ENCODE measurements at regions not wholly inside any gene's neighbourhood (a gene's known extent, or its start where the extent isn't known, plus 50 kb on each side); places are given as distances from the start of the nearest gene placed in this dataset.
A peak's percentile ranks its signal among the peaks of the same experiment; 100 is the strongest.

GRCh38 chr6:76818451-76818850 lies 644.8 kb downstream of the HTR1B start:
- Histone ChIP-seq H4K5ac (ENCODE audit: low read length) (no peak overlapping the region), H3K79me2 (ENCODE audit: control insufficient read depth, insufficient read depth, low read length) (no peaks in the 10 kb centered on the region), H3K4me2 (ENCODE audit: low read length) (no peak overlapping the region), H3K4me1 (ENCODE audit: control insufficient read depth, low read depth, low read length) (no peaks in the 10 kb centered on the region), H3K27me3 (ENCODE audit: insufficient read depth, low read length, poor library complexity) (no peaks in the 10 kb centered on the region), H3K56ac (ENCODE audit: low read length) (no peak overlapping the region), H3K18ac (ENCODE audit: low read length) (no peak overlapping the region), H3K4me3 (ENCODE audit: low read length) (no peak overlapping the region), H3K27ac (ENCODE audit: low read depth, low read length) (no peak overlapping the region), H4K8ac (ENCODE audit: low read depth, low read length) (no peak overlapping the region), H2BK5ac (ENCODE audit: low read length) (no peak overlapping the region), H2BK15ac (replicated peaks; ENCODE audit: low read depth) (no peak overlapping the region), H3K36me3 (ENCODE audit: control insufficient read depth, insufficient read depth, low read length) (no peaks in the 10 kb centered on the region), H2AK5ac (ENCODE audit: low read length) (no peak overlapping the region), H3K79me1 (ENCODE audit: low read length) (no peaks in the 10 kb centered on the region), H3K4ac (ENCODE audit: low read depth, low read length) (no peak overlapping the region), H3K23ac (ENCODE audit: low read length) (no peak overlapping the region), H3K9ac (ENCODE audit: low read length) (no peak overlapping the region), H2BK120ac (ENCODE audit: low read depth, low read length) (no peak overlapping the region)
- DNase-seq: no peak
- WGBS (ENCODE audit: extremely low coverage, insufficient coverage, low lambda C conversion rate): no CpG with 5 or more reads among the region's 4 CpGs

- no peaks in the 10 kb centered on the region for H3K79me1 ChIP-seq (ENCODE audit: low read length)
- H3K4ac ChIP-seq (ENCODE audit: low read depth, low read length): no peak overlapping the region
- no peak overlapping the region for H4K8ac ChIP-seq (ENCODE audit: low read depth, low read length)
- H2BK15ac ChIP-seq (replicated peaks; ENCODE audit: low read depth): no peak overlapping the region
- H3K79me2 ChIP-seq (ENCODE audit: control insufficient read depth, insufficient read depth, low read length): no peaks in the 10 kb centered on the region
- H3K27ac ChIP-seq (ENCODE audit: low read depth, low read length): no peak overlapping the region
- no peak overlapping the region for H3K18ac ChIP-seq (ENCODE audit: low read length)
- no peak for DNase-seq
- WGBS (ENCODE audit: extremely low coverage, insufficient coverage, low lambda C conversion rate): no CpG with 5 or more reads among the region's 5 CpGs
- H3K36me3 ChIP-seq (ENCODE audit: control insufficient read depth, insufficient read depth, low read length): no peaks in the 10 kb centered on the region
- no peak overlapping the region for H3K23ac ChIP-seq (ENCODE audit: low read length)
- H3K9ac ChIP-seq (ENCODE audit: low read length): no peak overlapping the region
- no peaks in the 10 kb centered on the region for H3K27me3 ChIP-seq (ENCODE audit: insufficient read depth, low read length, poor library complexity)
- no peak overlapping the region for H2AK5ac ChIP-seq (ENCODE audit: low read length)
- no peak overlapping the region for H3K4me3 ChIP-seq (ENCODE audit: low read length)
- H3K56ac ChIP-seq (ENCODE audit: low read length): no peak overlapping the region
- no peak overlapping the region for H2BK5ac ChIP-seq (ENCODE audit: low read length)
- no peaks in the 10 kb centered on the region for H3K4me1 ChIP-seq (ENCODE audit: control insufficient read depth, low read depth, low read length)
- H3K4me2 ChIP-seq (ENCODE audit: low read length): no peak overlapping the region
- no peak overlapping the region for H2BK120ac ChIP-seq (ENCODE audit: low read depth, low read length)
- H4K5ac ChIP-seq (ENCODE audit: low read length): no peak overlapping the region
Observed at GRCh38 chr6:76817429-76817828, 645.9 kb downstream of the HTR1B start.

GRCh38 chr6:76814496-76815458 lies 648.5 kb downstream of the HTR1B start:
- no peak overlapping the region for H3K4me2 ChIP-seq (ENCODE audit: low read length)
- no peak overlapping the region for H3K9ac ChIP-seq (ENCODE audit: low read length)
- no peak overlapping the region for H3K27ac ChIP-seq (ENCODE audit: low read depth, low read length)
- no peak overlapping the region for H2BK5ac ChIP-seq (ENCODE audit: low read length)
- H3K36me3 ChIP-seq (ENCODE audit: control insufficient read depth, insufficient read depth, low read length): no peaks in the 10 kb centered on the region
- no peak overlapping the region for H3K56ac ChIP-seq (ENCODE audit: low read length)
- no peak overlapping the region for H3K18ac ChIP-seq (ENCODE audit: low read length)
- DNase-seq: no peak
- H3K79me2 ChIP-seq (ENCODE audit: control insufficient read depth, insufficient read depth, low read length): no peaks in the 10 kb centered on the region
- no peak overlapping the region for H2BK15ac ChIP-seq (replicated peaks; ENCODE audit: low read depth)
- H3K23ac ChIP-seq (ENCODE audit: low read length): no peak overlapping the region
- H2AK5ac ChIP-seq (ENCODE audit: low read length): no peak overlapping the region
- no peak overlapping the region for H2BK120ac ChIP-seq (ENCODE audit: low read depth, low read length)
- H4K8ac ChIP-seq (ENCODE audit: low read depth, low read length): no peak overlapping the region
- WGBS (ENCODE audit: extremely low coverage, insufficient coverage, low lambda C conversion rate): no CpG with 5 or more reads among the region's 7 CpGs
- H3K79me1 ChIP-seq (ENCODE audit: low read length): no peaks in the 10 kb centered on the region
- H3K4ac ChIP-seq (ENCODE audit: low read depth, low read length): no peak overlapping the region
- H3K4me1 ChIP-seq (ENCODE audit: control insufficient read depth, low read depth, low read length): no peaks in the 10 kb centered on the region
- no peak overlapping the region for H4K5ac ChIP-seq (ENCODE audit: low read length)
- no peak overlapping the region for H3K4me3 ChIP-seq (ENCODE audit: low read length)
- no peaks in the 10 kb centered on the region for H3K27me3 ChIP-seq (ENCODE audit: insufficient read depth, low read length, poor library complexity)

GRCh38 chr6:76810286-76810685 lies 653.0 kb downstream of the HTR1B start:
- no peaks in the 10 kb centered on the region for H3K27me3 ChIP-seq (ENCODE audit: insufficient read depth, low read length, poor library complexity)
- no peak overlapping the region for H2BK15ac ChIP-seq (replicated peaks; ENCODE audit: low read depth)
- no peaks in the 10 kb centered on the region for H3K79me2 ChIP-seq (ENCODE audit: control insufficient read depth, insufficient read depth, low read length)
- H3K4ac ChIP-seq (ENCODE audit: low read depth, low read length): no peak overlapping the region
- DNase-seq: no peak
- no peak overlapping the region for H3K4me3 ChIP-seq (ENCODE audit: low read length)
- no peak overlapping the region for H2AK5ac ChIP-seq (ENCODE audit: low read length)
- no peaks in the 10 kb centered on the region for H3K36me3 ChIP-seq (ENCODE audit: control insufficient read depth, insufficient read depth, low read length)
- H2BK5ac ChIP-seq (ENCODE audit: low read length): no peak overlapping the region
- no peaks in the 10 kb centered on the region for H3K4me1 ChIP-seq (ENCODE audit: control insufficient read depth, low read depth, low read length)
- no peak overlapping the region for H4K8ac ChIP-seq (ENCODE audit: low read depth, low read length)
- no peak overlapping the region for H3K9ac ChIP-seq (ENCODE audit: low read length)
- no peak overlapping the region for H3K56ac ChIP-seq (ENCODE audit: low read length)
- H4K5ac ChIP-seq (ENCODE audit: low read length): no peak overlapping the region
- no peak overlapping the region for H3K4me2 ChIP-seq (ENCODE audit: low read length)
- H3K23ac ChIP-seq (ENCODE audit: low read length): no peak overlapping the region
- no peak overlapping the region for H3K27ac ChIP-seq (ENCODE audit: low read depth, low read length)
- no peak overlapping the region for H3K18ac ChIP-seq (ENCODE audit: low read length)
- H2BK120ac ChIP-seq (ENCODE audit: low read depth, low read length): no peak overlapping the region
- H3K79me1 ChIP-seq (ENCODE audit: low read length): no peaks in the 10 kb centered on the region
- WGBS (ENCODE audit: extremely low coverage, insufficient coverage, low lambda C conversion rate): no CpG with 5 or more reads among the region's 13 CpGs

- no peaks in the 10 kb centered on the region for H3K79me1 ChIP-seq (ENCODE audit: low read length)
- H3K27me3 ChIP-seq (ENCODE audit: insufficient read depth, low read length, poor library complexity): no peaks in the 10 kb centered on the region
- no peak overlapping the region for H3K4me2 ChIP-seq (ENCODE audit: low read length)
- no CpG with 5 or more reads among the region's 5 CpGs for WGBS (ENCODE audit: extremely low coverage, insufficient coverage, low lambda C conversion rate)
- H2BK15ac ChIP-seq (replicated peaks; ENCODE audit: low read depth): no peak overlapping the region
- H3K79me2 ChIP-seq (ENCODE audit: control insufficient read depth, insufficient read depth, low read length): no peaks in the 10 kb centered on the region
- no peak overlapping the region for H3K56ac ChIP-seq (ENCODE audit: low read length)
- H2BK120ac ChIP-seq (ENCODE audit: low read depth, low read length): no peak overlapping the region
- no peak overlapping the region for H3K23ac ChIP-seq (ENCODE audit: low read length)
- no peak overlapping the region for H2BK5ac ChIP-seq (ENCODE audit: low read length)
- H3K4me3 ChIP-seq (ENCODE audit: low read length): no peak overlapping the region
- no peaks in the 10 kb centered on the region for H3K36me3 ChIP-seq (ENCODE audit: control insufficient read depth, insufficient read depth, low read length)
- H2AK5ac ChIP-seq (ENCODE audit: low read length): no peak overlapping the region
- H4K8ac ChIP-seq (ENCODE audit: low read depth, low read length): no peak overlapping the region
- DNase-seq: peak; percentile 47
- H3K27ac ChIP-seq (ENCODE audit: low read depth, low read length): no peak overlapping the region
- H4K5ac ChIP-seq (ENCODE audit: low read length): no peak overlapping the region
- no peak overlapping the region for H3K18ac ChIP-seq (ENCODE audit: low read length)
- no peak overlapping the region for H3K9ac ChIP-seq (ENCODE audit: low read length)
- H3K4ac ChIP-seq (ENCODE audit: low read depth, low read length): no peak overlapping the region
- H3K4me1 ChIP-seq (ENCODE audit: control insufficient read depth, low read depth, low read length): no peaks in the 10 kb centered on the region
Observed at GRCh38 chr6:76803038-76803580, 660.2 kb downstream of the HTR1B start.

Data from mesendoderm (in vitro differentiated cells).